ENCODE measurements at regions not wholly inside any gene's neighbourhood (a gene's known extent, or its start where the extent isn't known, plus 50 kb on each side); places are given as distances from the start of the nearest gene placed in this dataset.
A peak's percentile ranks its signal among the peaks of the same experiment; 100 is the strongest.

DNA sequence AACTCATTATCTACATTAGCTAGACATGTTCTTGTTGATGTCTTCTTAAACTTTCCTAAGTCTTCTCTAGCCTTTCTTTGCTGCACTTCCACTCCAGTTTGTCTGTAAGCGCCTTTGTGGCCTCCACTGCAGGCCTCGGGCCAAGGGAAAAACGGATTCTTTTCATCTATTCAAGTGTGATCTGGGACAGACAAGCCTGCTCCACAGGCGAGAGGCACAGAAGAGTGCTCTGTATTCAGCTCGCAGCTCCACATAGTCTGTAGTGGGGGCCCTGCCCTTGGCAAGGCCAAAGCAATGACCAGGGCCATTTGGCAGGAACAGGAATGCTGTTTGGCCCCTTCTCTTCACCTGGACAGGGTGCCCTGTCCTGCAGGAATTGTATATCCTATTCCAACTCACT is 84.1 kb upstream of the BARX2 start:
- DNase-seq = no peak

- no peak for DNase-seq
These were observed 84.7 kb upstream of the BARX2 start for GRCh38 chr11:129290966-129291365.

- no peak for DNase-seq
These were observed 86.2 kb upstream of the BARX2 start for GRCh38 chr11:129289350-129290040.

DNA sequence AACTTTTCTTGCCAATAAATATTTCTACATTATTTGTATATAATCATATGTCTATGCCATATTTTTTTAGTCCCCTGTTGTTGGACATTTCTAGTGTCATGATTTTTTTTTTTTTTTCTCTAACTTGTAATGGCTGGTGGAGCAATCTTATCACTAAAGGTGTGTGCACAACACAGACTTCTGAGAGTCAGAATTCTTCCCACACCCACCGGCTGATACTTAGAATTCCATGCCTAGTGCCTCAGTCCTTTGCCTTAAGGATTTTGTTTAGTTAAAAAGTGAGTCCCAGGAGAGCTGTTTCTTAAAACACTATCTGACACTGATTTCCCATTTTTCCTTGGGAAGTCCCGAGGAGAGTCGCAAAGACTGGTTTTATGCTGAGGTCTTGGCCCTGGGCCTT is 87.7 kb upstream of the BARX2 start:
- no peak for DNase-seq

- peak; percentile 15 for DNase-seq
These were observed 88.8 kb upstream of the BARX2 start for GRCh38 chr11:129286813-129287212.

- DNase-seq = no peak
These were observed 90.3 kb upstream of the BARX2 start for GRCh38 chr11:129285402-129285786.

GRCh38 chr11:129283141-129283540 is 91.0 kb upstream of the ARHGAP32 start:
- no peak for DNase-seq

- no peak for DNase-seq
These were observed 90.5 kb upstream of the ARHGAP32 start for GRCh38 chr11:129282634-129283033.

- DNase-seq = no peak
These were observed 89.6 kb upstream of the ARHGAP32 start for GRCh38 chr11:129281471-129282415.

DNA sequence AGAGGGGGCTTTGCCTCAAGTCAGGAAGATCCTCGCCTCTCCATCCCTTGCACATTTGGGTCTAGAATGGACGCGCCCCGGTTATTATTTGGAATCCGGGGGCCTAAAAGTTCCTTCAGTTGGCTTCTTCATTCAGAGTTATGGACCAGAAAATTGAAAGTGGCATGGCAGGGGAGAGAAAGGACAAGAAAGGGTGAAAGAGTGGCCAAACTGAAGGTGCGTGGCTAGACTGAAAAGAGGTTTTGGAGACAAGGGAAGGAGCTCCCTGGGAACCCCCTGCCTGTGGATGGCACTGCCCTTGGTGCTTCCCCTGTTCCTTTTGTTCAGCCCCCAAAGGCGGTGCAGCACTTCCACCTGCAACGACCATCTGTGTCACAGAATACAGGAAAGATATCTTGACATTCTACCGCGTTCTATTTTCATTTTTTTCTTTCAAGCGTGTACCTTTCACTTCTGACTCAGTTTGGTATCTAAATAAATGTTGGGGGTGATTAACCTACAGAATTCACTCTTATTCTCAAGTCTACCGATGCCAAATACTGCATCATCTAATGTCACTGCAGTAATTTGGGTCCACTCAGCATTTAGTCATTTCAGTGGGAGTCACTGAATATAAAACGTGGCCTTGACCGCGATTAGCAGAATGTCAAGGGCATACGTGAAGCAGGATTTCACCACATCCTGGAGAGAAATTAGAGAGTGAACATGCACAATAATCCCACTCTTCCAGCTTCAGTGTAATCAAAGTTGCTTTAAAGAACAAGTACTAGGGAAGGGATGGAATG is 88.1 kb upstream of the ARHGAP32 start:
- DNase-seq = peak; percentile 46

DNA sequence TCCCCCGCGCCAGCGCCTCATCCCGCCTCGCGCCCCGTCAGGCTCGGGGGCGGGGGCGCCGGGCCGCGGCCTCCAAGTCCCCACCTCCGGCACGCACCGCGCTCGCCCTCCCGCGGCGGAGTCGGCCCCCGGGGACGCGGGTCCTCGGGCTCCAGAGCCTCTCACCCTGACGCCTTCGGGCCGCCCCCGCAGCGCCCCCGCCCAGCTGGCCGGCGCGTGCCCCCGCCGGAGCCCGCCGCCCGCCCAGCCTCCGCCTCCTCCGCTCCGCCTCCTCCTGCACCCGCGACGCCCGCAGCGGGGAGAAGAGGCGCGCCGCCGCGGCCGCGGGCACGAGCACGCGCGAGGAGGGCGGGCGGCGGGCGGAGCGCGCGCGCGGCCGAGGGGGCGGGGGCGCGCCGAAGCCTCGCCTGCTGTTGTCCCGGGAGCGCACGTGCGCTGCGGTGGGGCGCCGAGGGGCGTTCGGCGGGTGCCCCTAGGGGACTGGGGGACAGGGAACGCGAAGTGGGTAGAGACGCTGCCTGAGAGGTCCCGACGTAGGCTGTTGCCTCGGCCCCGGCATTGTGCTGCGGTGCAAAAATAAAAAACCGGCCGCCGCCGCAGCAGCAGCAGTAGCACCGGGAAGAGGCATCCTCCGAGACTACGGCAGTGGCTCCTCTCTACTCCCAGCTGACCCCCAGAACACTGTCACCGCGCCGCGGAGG is 87.4 kb upstream of the ARHGAP32 start:
- DNase-seq = peak; percentile 82

DNA sequence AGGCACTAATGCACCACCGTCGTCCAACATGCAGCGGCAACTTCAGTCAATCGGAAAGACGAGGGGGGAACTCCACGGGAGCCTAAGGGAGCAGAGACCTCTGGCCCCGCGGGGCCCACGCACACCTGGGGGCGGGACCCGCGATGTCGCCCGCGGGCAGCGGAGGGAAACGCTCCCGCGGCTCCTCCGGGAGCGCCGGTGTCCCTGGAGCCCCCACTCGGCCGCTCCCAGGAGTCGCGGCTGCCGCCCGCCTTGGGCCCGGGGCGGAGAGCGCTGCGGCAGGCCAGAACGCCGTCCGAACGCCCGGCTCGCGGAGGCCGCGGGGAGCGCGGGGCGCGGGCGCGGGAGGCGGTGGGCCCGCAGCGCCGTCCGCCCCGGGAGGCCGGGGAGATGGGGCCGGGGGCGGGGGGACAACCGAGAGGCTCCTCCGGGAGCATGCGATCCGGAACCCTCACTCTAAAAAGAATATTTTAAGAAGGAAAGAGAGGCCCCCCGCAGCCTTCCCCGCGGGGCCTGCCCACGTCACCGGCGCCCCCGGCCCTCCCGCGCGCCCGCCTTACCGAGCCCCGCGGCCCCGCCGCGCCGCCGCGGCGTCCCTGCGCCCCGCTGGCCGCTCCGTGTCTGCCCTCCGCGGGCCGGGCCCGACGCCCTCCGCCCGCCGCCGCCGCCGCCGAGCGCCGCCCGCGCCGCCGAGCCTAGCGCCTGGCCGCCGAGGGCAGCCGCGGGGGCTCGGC is 86.6 kb upstream of the ARHGAP32 start:
- DNase-seq = peak; percentile 40

DNA sequence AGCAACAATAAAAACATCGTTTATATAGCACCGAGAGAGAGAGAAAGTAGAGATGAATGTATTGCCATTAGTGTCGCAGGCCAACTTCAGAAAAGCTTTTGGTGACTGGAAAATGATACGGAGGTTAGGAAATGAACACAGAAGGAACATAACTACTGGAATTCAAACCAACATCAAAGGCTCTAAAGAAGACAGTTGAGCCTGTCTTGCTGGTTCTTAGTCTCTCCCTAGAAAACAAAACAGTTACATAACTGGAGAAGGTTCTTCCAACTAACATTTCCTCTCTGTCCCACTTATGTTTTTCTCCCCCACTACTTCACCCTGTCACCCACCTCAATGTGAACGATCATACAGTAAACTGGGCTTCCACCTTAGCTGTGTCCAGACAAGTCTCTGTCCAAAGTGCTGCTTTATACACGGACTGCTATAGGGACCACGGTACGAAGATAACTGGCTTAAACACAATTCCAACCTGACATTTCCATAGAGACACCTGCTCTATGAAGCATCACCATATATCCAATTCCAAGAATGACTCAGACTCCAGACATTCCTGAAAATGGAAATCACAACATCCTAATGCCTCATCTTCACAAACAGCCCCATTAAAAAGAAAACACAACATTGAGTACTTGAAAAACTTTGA is 85.2 kb upstream of the ARHGAP32 start:
- DNase-seq = no peak

- DNase-seq = no peak
These were observed 83.7 kb upstream of the ARHGAP32 start for GRCh38 chr11:129275828-129276227.

DNA sequence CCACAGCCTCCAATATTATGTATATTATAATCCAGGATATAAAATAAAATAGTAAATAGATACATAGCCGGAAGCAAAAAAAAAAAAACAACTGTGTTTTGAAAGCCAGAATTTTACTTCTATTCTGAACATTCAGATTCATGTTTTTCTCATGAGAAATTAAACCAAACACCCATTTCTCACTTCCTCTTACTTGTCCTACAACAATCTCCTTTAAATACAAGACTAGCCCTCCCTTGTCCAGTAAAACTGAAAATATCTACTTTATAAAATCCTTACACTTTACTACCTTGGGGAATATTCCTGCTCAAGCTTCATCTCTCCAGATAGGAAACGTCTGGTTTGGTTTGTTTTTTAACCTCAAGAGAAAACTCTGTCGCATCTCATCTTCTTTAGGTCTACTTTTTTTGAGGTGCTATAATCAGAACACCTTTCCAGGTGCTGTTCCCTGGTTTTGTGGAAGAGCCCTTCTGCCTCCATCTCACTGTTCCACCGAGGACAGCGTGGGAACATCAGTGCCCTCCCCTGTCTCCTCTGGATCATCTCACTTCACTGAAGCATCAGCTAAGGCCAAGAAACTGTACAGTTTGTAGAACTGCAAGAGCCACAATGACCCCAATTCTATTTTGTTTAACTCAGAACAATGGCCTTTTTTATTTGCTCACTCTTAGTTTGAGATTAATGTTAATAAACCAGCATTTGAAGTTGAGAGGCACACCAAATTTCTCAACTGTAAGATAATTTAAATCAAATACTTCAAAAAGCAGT is 82.0 kb upstream of the ARHGAP32 start:
- DNase-seq = no peak

GRCh38 chr11:129273322-129273721 is 81.2 kb upstream of the ARHGAP32 start:
- no peak for DNase-seq

GRCh38 chr11:129271030-129271429 is 78.9 kb upstream of the ARHGAP32 start:
- DNase-seq = no peak

DNA sequence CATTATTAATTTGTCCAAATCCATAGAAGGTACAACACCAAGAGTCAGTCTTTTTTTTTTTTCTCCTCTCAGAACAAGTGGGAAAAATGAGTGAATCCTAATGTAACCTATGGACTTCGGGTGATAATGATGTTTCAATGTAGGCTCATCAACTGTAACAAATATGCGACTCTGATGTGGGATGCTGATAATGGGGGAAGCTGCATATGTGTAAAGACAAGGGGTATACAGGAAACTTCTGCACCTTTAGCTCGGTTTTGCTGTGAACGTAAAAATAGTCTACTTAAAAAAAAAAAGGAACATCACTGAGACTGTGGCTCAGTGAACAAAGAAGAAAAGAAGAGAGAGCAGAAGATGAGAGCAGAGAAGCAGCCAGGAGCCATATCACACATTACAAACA is 78.3 kb upstream of the ARHGAP32 start:
- no peak for DNase-seq

- peak; percentile 60 for DNase-seq
These were observed 76.2 kb upstream of the ARHGAP32 start for GRCh38 chr11:129268371-129268770.

DNA sequence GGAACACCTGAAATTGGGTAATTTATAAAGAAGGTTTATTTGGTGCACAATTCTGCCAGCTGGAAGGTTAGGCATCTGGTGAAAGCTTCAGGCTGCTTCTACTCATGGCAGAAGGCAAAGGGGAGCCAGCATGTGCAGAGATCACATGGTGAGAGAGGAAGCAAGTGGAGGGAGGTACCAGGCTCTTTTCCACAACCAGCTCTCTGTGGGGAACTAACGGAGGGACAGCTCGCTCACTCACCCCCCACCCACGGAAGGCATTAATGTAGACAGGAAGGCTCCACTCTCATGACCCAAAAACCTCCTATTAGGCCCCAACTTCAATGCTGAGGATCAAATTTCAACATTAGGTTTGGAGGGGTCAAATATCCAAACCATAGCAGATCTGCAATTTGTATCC is 75.6 kb upstream of the ARHGAP32 start:
- no peak for DNase-seq

GRCh38 chr11:129266536-129266935 is 74.4 kb upstream of the ARHGAP32 start:
- no peak for DNase-seq

Measured in NCI-H82 (cell line).